ENCODE measurements at regions not wholly inside any gene's neighbourhood (a gene's known extent, or its start where the extent isn't known, plus 50 kb on each side); places are given as distances from the start of the nearest gene placed in this dataset.

- no peaks in the 10 kb centered on the region for H3K36me3 ChIP-seq
- H3K9me3 ChIP-seq (ENCODE audit: low read depth) = no peaks in the 10 kb centered on the region
- no peaks in the 10 kb centered on the region for H3K4me1 ChIP-seq (ENCODE audit: low read depth)
- no peaks in the 10 kb centered on the region for H3K27me3 ChIP-seq
- H3K4me3 ChIP-seq = no peak overlapping the region
- DNase-seq (ENCODE audit: low read depth in 1 of 2, low spot score in 1 of 2) = peak in 1 of 2 donors; percentile 4
- H3K27ac ChIP-seq = no peak overlapping the region
- TF ChIP-seq CTCF (IDR thresholded peaks at IDR 0.05; ENCODE audit: low read depth, low read length) = no peak
These were observed 70.0 kb upstream of the KLF4 start for GRCh38 chr9:107559494-107560086.

DNA sequence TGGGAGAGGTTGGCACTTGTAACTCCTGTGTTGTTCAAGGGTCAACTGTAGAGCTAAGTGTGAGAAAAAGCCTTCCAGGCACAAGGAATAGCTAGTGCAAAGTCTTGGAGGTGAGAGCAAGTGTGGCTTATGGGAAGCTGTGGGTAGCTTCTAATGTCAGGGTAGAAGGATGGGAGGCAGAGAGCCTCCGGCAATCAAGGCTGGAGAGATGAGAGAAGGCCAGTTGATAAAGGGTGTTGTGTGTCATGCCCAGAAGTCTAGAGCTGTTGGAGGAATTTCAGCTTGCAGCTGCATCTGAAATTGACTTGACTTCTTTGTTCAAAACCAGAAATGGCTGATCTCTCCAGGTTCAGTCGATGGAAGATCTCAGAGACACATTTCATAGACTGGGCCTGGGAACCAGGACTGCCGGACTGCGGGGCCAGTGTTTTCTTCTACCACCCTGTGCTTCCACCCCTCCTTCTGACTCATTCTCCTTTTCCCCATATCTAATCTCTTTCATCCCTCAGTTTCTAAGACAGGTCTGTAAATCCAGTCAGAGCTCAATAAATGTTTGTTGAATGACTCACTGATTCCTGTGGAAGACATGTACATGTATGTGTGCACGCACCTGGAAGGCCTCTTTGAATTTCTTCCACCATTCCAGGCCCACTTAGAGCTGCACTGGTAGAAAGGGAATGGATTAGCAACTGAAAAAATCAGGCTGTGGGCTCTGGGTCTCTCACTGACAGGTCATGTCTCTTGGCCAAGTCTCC, 67.8 kb upstream of the KLF4 start:
- Histone ChIP-seq H3K9me3 (ENCODE audit: low read depth) (no peaks in the 10 kb centered on the region), H3K27me3 (no peaks in the 10 kb centered on the region), H3K4me3 (no peak overlapping the region), H3K4me1 (ENCODE audit: low read depth) (no peaks in the 10 kb centered on the region), H3K36me3 (no peaks in the 10 kb centered on the region), H3K27ac (no peak overlapping the region)
- peak in 1 of 2 donors; percentile 28 for DNase-seq (ENCODE audit: low read depth in 1 of 2, low spot score in 1 of 2)
- no peak for TF ChIP-seq CTCF (IDR thresholded peaks at IDR 0.05; ENCODE audit: low read depth, low read length)

DNA sequence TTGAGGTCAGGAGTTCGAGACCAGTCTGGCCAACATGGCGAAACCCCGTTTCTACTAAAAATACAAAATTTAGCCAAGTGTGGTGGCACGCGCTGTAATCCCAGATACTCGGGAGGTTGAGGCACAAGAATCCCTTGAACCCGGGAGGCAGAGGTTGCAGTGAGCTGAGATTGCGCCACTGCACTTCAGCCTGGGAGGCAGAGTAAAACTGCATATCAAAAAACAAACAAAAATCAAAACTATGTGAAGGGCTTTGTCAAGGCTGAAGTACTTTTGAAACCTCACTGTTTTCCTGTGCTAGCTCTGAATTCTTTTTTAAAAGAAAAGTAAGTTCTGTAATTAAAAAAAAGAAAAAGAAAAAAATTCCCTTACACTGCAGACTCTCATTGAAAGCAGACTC, 65.1 kb upstream of the KLF4 start:
- H3K27ac ChIP-seq = no peak overlapping the region
- H3K4me3 ChIP-seq = no peak overlapping the region
- H3K27me3 ChIP-seq = no peaks in the 10 kb centered on the region
- no peaks in the 10 kb centered on the region for H3K36me3 ChIP-seq
- H3K4me1 ChIP-seq (ENCODE audit: low read depth) = no peaks in the 10 kb centered on the region
- H3K9me3 ChIP-seq (ENCODE audit: low read depth) = no peaks in the 10 kb centered on the region
- no peak for TF ChIP-seq CTCF (IDR thresholded peaks at IDR 0.05; ENCODE audit: low read depth, low read length)
- no peak for DNase-seq (ENCODE audit: low read depth in 1 of 2, low spot score in 1 of 2)

GRCh38 chr9:107548298-107549142, 59.0 kb upstream of the KLF4 start:
- Histone ChIP-seq H3K27me3 (no peaks in the 10 kb centered on the region), H3K4me1 (ENCODE audit: low read depth) (no peaks in the 10 kb centered on the region), H3K36me3 (no peaks in the 10 kb centered on the region), H3K9me3 (ENCODE audit: low read depth) (no peaks in the 10 kb centered on the region), H3K4me3 (no peak overlapping the region), H3K27ac (no peak overlapping the region)
- peak in 1 of 2 donors; percentile 96 for DNase-seq (ENCODE audit: low read depth in 1 of 2, low spot score in 1 of 2)
- no peak for TF ChIP-seq CTCF (IDR thresholded peaks at IDR 0.05; ENCODE audit: low read depth, low read length)

DNA sequence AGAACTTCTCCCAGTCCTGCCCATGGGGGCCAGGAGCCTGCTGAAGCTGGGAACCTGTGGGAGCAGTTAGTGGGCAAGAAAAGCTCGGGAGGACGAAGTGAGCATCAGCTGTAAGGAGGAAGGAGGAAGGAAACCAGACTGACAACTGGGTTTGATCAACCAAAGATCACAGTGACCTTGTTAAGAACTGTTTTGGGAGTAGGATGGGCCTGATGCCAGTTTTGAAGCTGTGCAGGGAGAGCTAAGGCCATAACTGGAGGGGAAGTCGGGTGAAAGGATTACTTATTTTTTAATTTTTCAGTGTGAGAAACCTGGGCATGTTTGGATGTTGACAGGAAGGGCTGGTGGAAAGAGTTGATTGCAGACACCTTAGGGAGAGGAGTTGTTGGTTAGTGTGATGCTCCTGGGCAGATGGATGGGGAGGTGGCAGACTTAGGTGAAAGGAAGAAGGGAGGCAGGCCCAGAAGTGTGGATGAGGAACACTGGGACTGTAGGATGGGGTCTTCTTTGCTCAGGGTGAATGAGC, 58.3 kb upstream of the KLF4 start:
- Histone ChIP-seq H3K4me1 (ENCODE audit: low read depth) (no peaks in the 10 kb centered on the region), H3K4me3 (no peak overlapping the region), H3K36me3 (no peaks in the 10 kb centered on the region), H3K27me3 (no peaks in the 10 kb centered on the region), H3K27ac (no peak overlapping the region), H3K9me3 (ENCODE audit: low read depth) (no peaks in the 10 kb centered on the region)
- peak in 1 of 2 donors; percentile 32 for DNase-seq (ENCODE audit: low read depth in 1 of 2, low spot score in 1 of 2)
- TF ChIP-seq CTCF (IDR thresholded peaks at IDR 0.05; ENCODE audit: low read depth, low read length) = no peak
